GM21367 (cell line): ENCODE measurements at regions not wholly inside any gene's neighbourhood (a gene's known extent, or its start where the extent isn't known, plus 50 kb on each side); places are given as distances from the start of the nearest gene placed in this dataset.
A peak's percentile ranks its signal among the peaks of the same experiment; 100 is the strongest.
"Not testable (repeated sequence)": the region's sequence is repeated elsewhere in the genome, so short reads cannot be mapped to it uniquely, and the experiment has no call there.

Source experiments
- ATAC-seq: cut with Tn5 transposase; IDR thresholded peaks from one replicate; pipeline ENCODE4 v1.9.1; 2021; ENCODE audit not compliant: unreplicated experiment

- ATAC-seq, result no peak
Measured at GRCh38 chr2:64792995-64793639, 139.4 kb upstream of the SERTAD2 start.

- no peak for ATAC-seq
Measured at GRCh38 chr2:64793701-64794100, 140.0 kb upstream of the SERTAD2 start.

DNA sequence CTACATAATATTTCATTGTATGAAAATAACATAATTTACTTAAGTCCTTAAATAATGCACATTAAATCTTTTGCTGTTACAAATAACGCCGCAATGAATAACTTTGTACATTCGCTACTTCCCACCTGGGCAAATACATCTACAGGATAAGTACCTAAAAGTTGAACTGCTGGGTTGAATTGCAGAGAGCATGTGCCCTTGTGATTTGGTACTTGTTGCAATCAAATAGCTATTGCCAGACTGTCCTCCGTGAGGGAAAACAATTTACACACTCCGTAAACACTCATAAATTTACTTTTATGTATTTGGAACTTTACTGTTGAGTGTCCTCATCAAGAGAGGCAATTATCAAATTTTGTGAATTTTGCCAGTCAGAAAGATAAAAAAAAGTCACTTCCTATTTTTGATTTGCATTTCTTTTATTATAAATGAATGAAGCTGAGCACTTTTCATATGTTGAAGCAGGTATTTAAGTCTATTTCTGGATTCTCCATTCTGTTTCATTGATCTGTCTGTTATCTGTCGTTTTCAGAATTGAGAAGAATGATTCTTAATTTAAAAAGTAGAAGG lies 140.8 kb upstream of the SERTAD2 start:
- ATAC-seq, result no peak

GRCh38 chr2:64795024-64795592 lies 141.4 kb upstream of the SERTAD2 start:
- ATAC-seq, result no peak

DNA sequence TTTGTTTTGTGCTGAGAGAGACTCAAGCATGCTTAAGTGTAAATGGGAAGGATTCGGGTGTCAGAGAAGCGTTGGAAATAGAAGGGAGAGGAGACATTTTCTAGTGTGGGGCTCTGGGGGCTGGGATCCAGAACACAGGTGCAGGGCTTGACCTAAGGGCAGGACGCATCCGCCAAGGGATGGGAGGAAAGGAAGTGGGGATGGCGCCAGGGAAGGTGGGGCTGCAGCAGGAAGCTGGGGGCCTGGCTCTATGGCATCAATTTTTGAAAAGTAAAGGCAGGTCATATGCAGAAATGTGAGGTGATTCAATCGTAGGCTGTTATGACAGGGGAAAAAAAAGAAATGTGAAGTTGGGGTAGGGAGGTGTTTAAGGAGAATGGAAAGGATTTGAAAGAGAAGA lies 143.2 kb upstream of the SERTAD2 start:
- no peak for ATAC-seq

- no peak for ATAC-seq
Measured at GRCh38 chr2:64797881-64798575, 144.3 kb upstream of the SERTAD2 start.

DNA sequence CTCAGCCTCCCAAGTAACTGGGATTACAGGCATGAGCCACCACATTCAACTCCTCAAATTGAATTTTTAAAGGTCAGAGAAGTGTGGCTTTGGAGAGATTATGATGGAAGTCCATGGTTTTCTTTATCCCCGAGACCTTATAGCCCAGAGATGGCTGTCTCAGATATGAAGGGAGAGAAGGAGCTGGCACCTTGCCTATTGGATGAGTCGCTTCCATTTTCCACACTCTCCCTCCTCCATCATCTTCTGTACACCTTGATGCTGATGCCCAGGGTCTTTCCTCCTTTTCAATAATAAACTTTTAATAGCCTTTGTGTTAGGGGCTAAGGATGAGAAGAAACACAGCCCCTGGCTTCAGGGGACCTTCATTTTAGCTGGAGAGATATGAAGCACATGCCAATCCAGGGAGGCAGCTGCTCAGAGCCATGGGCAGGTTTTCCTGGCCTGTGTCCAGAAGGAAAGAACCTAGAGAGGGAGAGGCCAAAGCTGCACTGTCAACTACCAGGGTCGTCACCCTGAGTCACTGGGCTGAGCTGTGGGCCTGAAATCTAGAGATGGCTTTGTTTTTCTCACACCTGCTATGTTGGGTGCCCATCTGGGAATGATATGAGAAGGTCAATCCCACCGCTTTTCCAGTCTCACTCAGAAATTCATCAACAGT lies 146.0 kb upstream of the SERTAD2 start:
- no peak for ATAC-seq

DNA sequence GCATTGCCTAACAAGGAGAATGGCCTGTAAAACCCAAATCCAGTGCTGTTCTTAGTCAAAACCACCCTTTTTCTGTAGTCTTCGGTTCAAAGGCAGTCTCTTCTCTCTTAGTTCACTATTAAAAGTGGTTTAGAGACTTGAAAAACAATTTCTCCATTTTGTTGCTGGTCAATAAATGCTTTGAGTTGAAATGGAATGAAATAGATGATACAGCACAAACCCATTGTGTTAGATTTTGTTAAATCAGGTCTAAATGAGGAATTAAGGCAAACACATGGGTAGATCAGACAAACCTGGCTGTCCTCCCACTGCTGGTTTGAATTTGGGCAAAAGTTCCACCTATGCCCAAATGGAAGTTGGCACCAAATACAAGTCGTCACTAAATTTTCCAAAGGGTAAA lies 150.1 kb upstream of the SERTAD2 start:
- ATAC-seq, result no peak

DNA sequence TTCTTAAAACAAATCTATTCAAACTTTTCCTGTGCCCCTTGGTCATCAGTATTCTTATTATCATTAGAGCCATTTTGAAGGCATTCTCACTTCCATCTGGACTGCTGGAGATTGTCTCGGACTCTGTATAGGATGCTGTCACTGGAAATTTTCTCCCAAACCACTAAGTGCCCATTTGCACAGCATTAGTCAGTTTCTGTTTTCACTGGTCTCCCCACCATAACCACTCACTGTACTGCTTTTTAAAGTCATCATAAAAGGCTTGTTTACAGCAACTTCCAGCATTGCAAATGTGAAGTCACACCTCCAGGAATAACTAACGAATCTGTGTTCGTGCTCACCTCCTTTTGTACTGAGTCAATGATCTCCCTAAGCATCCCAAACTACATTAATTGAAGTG lies 150.9 kb upstream of the SERTAD2 start:
- no peak for ATAC-seq

- ATAC-seq, result peak; percentile 62
Measured at GRCh38 chr2:64807417-64807816, 153.7 kb upstream of the SERTAD2 start.

DNA sequence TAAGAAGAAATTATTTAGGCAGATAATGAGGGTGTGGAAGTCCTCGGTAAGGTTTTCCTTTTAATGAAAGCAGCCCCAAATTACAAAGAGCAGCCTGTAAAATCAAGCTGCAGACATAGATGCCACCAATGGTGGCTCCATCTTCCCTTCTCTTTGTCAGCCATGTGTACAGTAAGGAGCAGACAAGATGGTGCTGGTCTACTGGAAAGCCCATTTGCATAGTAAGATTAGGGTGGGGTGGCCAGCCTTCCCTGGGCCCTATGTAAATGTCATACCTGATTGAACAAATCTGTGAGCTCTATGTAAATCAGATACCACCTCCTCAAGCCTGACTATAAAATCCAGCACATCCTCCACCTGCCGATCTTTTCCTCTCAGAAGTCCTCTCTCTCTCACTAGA lies 154.4 kb upstream of the SERTAD2 start:
- no peak for ATAC-seq

DNA sequence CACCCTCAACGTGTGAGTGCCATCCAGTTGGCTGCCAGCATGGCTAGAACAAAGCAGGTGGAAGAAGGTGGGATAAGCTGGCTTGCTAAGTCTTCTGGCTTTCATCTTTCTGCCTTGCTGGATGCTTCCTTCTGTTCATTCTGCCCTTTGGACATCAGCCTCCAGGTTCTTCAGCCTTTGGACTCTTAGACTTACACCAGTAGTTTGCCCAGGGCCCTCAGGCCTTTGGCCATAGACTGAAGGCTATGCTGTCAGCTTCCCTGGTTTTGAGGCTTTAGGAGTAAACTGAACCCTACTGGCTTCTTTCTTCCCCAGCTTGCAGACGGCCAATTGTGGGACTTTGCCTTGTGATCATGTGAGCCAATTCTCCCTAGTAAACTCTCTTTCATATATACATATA lies 155.0 kb upstream of the SERTAD2 start:
- ATAC-seq, result no peak

DNA sequence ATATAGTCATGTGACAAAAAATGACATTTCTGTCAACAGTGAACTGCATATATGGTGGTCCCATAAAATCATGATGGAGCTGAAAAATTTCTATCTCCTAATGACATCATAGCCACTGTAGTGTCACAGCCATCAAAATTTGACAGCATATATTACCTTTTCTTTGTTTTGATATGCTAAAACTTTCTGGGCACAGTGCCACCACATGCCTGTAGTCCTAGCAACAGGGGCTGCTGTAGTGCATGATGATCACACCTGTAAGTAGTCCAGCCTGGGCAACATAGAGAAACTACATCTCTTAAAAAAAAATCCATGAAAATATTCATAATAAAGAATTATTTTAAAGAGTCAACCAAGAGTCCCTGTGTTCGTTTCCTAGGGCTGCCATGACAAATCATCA lies 155.5 kb upstream of the SERTAD2 start:
- ATAC-seq, result no peak

DNA sequence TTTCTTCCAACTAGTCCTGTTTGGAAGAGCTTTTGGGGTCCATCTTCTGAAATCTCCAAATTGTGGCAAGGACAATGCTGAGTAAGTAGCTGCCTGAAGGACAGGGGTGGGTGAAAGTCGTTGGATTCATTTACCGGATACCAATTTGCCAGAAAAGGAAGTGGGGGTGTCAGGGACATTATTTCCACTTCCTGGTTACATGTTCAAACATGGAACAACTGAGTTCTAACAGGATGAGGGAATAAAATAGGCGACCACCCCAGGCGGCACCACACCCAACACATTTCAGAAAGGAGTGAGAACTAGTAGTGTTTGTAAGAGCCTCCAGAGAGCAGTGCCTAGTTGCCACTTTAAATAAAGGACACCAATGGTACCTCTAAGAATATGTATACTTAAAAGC lies 158.6 kb upstream of the SERTAD2 start:
- no peak for ATAC-seq

DNA sequence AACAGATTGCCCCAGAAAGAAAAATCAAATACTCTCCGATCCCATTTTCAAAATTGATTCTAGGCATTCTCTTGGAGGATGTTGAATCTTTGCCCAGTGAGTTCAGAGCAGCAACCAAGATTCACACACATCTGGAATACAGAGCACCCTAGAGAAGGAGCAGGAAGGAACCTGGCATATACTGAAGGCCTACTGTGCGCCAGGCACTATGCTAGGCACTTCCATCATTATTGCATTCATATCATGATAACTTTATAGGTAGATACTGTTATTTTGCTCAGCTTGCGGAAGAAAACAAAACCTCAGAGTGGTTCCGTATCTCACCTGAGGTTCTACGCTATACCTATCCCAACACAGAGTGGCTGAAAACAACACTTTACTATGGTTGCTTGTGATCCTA lies 160.3 kb upstream of the SERTAD2 start:
- ATAC-seq, result no peak

- not testable (repeated sequence) for ATAC-seq
Measured at GRCh38 chr2:64816526-64816925, 162.8 kb upstream of the SERTAD2 start.

- ATAC-seq, result no peak
Measured at GRCh38 chr2:64817453-64817852, 163.7 kb upstream of the SERTAD2 start.

DNA sequence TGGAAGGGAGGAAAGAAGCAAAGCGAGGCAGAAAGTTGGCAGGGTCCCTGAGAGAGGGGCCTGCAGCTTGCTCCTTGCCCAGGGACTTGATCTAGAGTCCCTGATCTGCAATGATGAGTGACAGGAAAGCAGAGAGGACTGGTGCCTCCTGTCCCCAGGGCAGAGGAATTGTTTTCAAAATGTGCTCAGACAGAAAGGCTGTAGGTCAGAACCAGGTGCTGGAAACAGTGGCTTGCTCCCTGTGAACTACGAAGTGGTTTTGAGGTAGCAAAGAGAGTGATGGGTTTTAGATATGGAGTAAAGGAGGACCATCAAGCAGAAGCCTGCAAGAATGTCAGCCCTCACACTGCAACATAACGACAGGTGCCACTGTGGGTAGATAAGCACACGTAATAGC lies 164.9 kb upstream of the SERTAD2 start:
- ATAC-seq, result no peak

GRCh38 chr2:64819361-64819760 lies 165.6 kb upstream of the SERTAD2 start:
- ATAC-seq, result no peak

- ATAC-seq, result peak; percentile 76
Measured at GRCh38 chr2:64819774-64820688, 166.3 kb upstream of the SERTAD2 start.

DNA sequence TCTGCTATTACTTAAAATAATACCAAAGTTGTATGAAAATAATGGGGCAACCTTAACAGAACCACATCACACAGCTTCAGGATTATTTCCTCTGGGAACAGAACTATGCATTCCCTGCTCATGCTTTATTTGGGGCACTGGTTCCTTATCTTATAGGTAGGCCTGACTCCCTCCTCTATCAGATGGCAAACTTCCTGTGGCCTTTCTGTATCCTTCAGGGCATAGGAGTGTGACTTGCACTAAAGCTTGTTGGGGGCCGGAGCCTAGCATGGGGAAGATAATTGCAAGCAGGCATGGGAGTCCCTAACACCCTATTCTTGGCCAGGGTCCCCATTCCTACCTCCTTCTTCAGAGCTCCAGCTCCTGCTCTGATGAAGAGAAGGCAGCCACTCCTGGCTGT lies 167.2 kb upstream of the SERTAD2 start:
- ATAC-seq, result no peak
